GM18867 (cell line): ENCODE measurements at regions not wholly inside any gene's neighbourhood (a gene's known extent, or its start where the extent isn't known, plus 50 kb on each side); places are given as distances from the start of the nearest gene placed in this dataset.

Experiments used
- ATAC-seq: cut with Tn5 transposase; IDR thresholded peaks from one replicate; pipeline ENCODE4 v1.9.1; 2021; ENCODE audit warnings: mild to moderate bottlenecking, moderate library complexity; ENCODE audit not compliant: unreplicated experiment

GRCh38 chr3:25130724-25131520 lies 297.1 kb upstream of the RARB start:
- ATAC-seq, result no peak

DNA sequence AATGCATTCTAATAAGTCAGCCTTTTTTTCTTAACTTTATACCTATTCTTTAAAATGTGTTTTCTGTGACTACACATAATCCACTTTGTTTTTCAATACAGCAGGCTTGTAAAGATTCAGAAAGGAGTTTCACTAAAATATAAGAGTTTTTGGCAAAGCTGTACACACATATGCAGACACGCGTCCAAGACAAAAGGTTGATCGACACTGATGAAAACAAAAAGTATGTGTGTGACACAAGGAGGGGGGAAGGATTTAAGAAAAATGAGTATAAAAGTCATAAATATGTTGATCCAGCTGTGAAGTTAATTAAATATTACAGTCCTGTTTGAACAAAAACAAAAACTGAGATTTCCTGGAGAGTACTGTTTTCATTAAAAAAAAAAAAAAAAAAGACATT lies 294.5 kb upstream of the RARB start:
- ATAC-seq, result no peak

GRCh38 chr3:25137606-25138005 lies 290.5 kb upstream of the RARB start:
- ATAC-seq, result no peak

- ATAC-seq, result no peak
These were observed 288.8 kb upstream of the RARB start for GRCh38 chr3:25139267-25139666.

- no peak for ATAC-seq
These were observed 285.3 kb upstream of the RARB start for GRCh38 chr3:25142609-25143355.

GRCh38 chr3:25143356-25144025 lies 284.6 kb upstream of the RARB start:
- ATAC-seq, result no peak

DNA sequence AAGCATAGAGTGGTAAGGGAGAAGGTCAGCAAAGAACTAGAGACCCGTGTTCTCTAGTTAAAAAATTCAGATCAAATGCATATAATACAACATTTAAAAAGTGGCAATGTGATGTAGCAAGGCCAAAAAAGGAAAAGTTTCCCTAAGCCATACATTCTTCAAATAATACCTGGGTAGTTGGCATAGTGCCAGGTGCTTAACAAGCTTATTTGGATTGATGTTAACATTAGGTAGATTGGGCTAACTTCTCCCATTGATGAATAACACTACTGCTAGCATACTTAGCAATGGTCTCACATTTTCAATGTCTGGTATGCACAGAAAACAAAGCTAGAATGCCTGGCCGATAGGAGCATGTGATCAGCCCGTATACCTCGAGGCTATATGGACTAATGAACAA lies 283.6 kb upstream of the RARB start:
- ATAC-seq, result no peak

- no peak for ATAC-seq
These were observed 282.9 kb upstream of the RARB start for GRCh38 chr3:25145176-25145575.

DNA sequence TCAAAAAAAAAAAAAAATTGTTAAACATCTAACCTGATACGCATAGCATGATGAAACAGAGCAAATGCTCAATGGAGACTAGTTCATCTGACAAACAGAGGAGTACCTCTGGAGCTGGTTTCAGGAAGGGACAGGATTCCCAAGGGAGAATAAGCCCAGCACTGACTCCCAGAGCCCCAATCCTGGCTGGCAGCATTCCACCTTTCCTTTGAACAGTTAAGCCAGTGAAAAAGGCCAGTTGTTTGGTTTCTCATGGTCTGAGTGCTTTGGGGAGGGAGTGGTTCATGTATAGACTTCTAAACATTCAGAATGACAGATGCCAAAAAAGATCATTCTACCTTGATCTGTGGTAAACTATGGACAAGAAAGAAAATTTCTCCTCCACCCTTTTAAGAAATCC lies 277.9 kb upstream of the RARB start:
- no peak for ATAC-seq

DNA sequence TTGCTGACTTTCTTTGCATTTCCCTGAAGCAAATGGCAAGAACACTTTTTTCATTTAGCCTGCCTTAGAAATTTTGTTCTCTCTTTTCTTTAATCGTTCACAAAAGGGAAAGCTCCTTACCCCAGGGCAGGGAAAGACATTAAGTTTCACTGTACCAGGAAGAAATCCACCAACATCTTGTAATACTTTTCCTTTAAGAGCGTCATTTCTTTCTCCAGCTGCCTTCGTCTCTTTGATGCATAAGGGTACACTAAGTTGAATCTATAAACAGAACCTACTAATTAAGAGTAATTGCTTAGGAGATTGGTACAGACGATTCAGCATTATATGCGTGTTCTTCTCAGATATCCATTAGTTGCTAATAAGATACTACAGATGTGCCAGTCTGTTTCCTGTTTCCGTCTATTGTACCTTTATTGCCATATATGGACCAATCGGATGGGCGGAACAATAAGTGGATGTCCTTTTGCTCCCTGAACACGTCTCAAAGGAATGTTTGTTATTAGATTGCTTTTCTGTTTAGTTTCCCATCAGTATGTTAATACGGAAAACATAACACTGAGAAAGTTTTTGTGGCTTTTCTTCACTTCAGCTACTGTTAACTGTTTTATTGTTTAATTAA lies 276.7 kb upstream of the RARB start:
- ATAC-seq, result no peak

DNA sequence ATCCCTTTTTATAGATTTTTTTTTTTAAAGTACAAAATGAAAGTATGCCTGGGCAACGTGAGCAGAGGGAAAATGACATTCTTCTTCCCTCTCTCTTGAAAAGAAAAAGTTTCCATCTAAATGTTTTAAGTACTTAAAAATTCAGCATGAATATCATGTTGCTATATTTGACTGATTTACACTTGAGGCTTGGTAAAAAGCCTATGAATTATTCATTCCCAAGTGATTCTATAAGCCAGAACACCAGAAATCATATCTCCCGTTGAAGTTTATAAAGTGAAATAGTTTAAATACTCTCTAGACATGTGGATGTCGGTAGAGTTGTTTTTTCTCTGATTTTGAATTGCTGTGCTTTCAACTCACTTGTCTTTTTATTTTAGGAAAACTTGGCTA lies 276.2 kb upstream of the RARB start:
- ATAC-seq, result no peak

DNA sequence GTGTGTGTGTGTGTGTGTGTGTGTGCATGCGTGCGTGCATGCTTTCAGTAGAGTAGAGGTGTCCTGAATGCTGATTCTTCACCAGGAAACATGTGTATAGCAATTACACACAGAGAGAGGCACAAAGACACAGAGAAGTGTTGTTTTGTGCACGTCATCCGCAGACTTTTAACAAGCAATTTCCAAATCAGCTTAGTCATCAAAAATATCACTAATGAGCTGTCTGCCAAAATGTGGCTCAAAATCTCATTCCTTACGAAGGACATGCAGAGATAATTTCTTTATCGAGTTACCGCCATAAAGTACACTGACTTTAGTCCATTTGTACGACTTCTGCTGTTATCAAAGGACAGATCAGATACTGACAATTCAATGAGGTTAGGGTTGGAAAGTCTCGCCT lies 274.9 kb upstream of the RARB start:
- no peak for ATAC-seq

DNA sequence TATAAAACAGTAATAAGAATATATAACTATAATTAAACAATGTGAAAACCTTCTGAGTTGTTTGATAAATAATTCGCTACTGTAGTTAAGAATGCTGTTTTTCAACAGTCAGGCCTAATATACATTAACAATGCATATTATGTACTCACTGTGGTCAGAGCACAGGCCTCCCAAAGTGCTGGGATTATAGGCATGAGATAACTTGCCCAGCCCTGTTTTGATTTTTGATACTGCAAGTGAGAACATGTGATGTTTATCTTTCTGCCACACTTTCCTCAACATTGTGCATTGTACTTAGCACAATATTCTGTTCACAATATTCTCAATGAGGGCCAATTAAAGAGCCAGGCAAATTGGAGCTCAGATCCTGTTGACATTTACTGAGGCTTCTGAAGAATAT lies 274.5 kb upstream of the RARB start:
- no peak for ATAC-seq

DNA sequence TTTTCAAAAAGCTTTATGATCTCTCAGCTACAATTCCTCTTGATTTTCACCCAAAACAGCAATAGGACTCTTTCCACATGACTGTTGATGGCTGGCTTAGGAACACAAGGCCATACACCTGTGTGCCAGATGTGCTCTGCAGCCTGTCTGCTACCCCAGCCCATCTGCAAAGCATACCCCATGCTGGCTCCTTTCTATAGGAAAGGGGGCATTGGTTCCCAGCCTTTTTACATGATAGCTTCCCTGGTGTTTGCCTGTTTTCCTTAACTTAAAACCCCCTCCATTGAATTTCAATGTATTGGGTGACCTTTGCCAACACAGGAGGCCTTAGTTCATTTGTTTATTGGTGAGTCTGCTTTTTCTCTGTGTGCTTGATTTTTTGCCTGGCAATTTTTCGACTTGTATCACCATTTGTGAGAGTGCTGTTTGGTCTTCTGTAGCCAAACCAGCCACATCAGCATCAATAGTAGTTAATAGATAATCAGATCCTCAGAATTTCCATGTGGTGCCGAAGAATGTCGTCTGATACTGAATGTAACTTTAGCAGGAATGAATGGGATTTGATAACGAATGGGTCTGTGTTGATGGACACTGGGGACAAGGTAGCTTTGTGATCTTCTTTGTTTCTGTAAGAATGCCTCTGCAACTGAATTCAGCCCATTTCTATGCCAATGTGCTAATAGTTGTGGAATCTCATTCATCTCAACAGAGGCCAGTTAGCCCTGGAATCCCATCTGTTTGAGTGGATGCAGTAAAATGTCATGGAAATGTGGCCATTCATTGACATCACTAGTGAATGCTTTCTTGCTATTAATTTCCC lies 272.2 kb upstream of the RARB start:
- ATAC-seq, result no peak

- no peak for ATAC-seq
These were observed 271.4 kb upstream of the RARB start for GRCh38 chr3:25156626-25157025.

GRCh38 chr3:25165306-25165705 lies 262.8 kb upstream of the RARB start:
- no peak for ATAC-seq

DNA sequence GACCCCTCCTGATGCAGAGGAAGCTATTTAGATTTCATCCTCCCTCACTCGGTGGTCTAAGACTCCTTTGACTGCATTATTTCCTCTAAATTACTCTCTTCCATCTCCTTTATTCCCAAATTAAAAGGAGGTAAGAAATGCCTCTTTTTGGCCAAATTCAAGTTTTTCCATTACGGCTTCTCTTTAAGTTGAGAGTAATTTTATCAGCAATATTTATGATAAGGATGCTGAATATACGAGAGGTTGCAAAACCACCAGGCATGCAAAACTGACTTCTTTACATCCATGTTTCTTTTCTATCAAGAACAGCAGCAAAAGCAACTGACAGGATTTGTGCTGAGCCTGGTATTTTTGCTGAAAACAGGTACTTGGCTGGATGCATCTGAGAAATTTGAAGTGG lies 262.0 kb upstream of the RARB start:
- ATAC-seq, result no peak

DNA sequence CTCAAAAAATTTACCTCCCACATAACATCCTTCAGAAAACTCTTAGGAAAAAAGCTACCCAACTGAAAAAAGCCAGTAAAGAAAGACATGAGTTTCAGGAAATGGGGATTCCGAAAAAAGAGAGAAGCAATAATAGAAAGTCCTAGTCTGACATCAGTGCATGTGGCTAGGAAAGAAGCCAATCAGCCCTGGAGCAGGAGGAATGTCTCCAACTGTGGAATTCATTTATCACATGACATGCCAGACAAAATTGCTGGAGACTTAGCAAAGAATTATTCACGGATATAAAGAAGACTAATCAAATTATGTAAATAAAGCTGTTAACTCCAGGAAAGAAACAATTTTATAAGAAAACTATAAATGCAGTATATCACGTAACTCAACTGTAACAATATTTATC lies 258.9 kb upstream of the RARB start:
- ATAC-seq, result no peak

DNA sequence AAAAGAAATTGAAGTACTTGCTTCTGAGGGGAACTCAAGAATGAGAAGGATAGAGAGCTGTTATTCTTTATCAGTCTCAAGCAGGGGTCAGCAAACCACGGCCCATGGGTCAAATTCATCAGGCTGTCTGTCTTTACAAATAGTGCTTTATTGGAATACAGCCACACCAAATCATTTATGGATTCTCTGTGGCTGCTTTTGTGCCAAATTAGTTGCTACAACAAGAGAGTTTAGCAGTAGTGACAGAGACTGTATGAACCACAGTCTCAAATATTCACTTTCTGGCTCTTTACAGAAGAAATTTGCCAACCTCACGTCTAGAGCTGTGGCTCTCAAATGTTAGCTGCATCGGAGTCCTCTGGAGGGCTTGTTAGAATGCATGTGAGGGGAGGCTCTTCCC lies 258.0 kb upstream of the RARB start:
- no peak for ATAC-seq

- no peak for ATAC-seq
These were observed 256.8 kb upstream of the RARB start for GRCh38 chr3:25171118-25171807.
